HG03457 (cell line): ENCODE measurements at regions not wholly inside any gene's neighbourhood (a gene's known extent, or its start where the extent isn't known, plus 50 kb on each side); places are given as distances from the start of the nearest gene placed in this dataset.

ENCODE experiments used
- ATAC-seq: cut with Tn5 transposase; IDR thresholded peaks from one replicate; pipeline ENCODE4 v1.9.1; 2021; ENCODE audit warnings: moderate number of reproducible peaks; ENCODE audit not compliant: unreplicated experiment

GRCh38 chr2:217722883-217723472, 279.8 kb downstream of the TNS1 start:
- ATAC-seq = no peak

- no peak for ATAC-seq
Measured at GRCh38 chr2:217717646-217718045, 285.1 kb downstream of the TNS1 start.

DNA sequence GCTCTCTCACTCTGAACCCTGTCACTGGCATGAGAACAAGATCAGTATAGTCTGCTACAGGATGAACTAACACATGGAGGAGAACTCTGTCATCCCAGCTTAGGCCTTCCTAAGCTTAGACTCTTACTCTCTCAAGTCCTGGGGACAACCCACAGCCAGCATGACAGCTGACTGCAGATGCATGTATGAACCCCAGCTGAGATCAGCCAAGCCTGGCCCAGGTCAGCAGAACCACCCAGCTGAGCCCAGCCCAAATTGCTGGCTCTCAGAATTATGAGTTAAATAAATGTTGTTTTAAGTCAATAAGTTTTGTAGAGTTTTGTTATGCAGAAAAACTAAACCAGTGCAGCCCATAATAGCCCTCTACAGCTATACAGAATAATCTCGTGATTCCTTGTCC, 287.3 kb downstream of the TNS1 start:
- ATAC-seq = no peak

- ATAC-seq = no peak
Measured at GRCh38 chr2:217714287-217714751, 288.5 kb downstream of the TNS1 start.

DNA sequence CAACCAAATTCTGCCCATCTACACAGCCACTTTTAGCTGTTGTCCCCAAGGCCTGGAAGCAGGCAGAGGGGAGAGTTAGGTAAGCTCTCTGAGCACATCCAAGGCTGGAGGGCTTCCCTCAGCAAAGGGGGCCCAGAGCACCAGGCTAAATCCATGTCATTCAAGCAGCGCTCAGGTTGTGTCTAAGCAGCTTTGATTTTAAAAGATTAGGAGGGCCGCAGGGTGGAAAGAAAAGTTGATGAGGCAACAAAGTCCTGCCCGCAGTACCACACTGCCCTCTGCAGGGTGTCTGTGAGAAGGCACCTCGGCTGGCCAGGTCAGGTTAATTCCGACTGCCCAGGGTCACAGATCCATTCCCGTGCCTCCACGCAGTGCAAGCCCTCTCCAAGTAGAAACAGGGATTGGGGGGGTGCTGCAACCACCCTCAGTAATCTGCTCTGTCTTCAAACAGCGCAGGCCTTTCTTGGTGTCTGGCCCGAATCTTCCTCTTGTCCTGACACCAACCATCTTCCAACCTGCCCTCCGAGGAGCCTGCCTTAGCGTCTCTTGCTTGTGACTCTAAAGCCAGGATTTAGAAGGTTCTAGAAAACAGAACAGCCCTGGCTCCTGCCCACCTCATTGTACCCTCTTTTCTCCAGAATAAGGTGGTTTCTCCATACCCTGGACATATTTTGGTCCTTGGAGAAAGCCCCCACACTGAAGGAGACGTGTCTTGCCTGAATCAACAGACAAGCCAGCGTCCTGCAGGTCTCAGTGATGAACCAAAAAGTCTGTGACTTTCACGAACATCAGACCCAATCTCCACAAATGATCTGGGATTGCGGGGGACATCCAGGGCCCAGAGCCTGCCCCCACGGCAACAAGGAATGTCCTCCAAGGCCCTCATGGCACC, 289.2 kb downstream of the TNS1 start:
- no peak for ATAC-seq

GRCh38 chr2:217712431-217712830, 290.4 kb downstream of the TNS1 start:
- no peak for ATAC-seq

DNA sequence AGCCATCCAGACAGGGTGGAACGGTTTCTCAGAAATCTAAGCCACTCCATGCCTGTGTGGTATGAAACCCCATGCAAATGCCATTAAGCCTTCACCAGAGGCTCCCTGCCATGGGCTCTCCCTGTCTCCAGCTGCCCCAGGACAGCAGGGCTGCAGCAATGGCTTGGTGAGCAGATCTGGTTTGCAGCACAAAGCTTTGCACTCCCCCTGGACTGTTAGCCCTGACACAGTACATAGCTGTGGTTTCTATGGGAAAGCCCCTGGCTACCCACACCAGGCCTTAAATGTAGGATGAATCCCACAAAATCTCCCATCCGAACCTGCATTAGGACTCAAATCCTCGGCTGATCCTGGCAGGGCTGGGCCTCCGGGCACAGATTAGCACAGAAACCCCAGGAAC, 291.6 kb downstream of the TNS1 start:
- ATAC-seq = no peak

- no peak for ATAC-seq
Measured at GRCh38 chr2:217710211-217710765, 292.5 kb downstream of the TNS1 start.

DNA sequence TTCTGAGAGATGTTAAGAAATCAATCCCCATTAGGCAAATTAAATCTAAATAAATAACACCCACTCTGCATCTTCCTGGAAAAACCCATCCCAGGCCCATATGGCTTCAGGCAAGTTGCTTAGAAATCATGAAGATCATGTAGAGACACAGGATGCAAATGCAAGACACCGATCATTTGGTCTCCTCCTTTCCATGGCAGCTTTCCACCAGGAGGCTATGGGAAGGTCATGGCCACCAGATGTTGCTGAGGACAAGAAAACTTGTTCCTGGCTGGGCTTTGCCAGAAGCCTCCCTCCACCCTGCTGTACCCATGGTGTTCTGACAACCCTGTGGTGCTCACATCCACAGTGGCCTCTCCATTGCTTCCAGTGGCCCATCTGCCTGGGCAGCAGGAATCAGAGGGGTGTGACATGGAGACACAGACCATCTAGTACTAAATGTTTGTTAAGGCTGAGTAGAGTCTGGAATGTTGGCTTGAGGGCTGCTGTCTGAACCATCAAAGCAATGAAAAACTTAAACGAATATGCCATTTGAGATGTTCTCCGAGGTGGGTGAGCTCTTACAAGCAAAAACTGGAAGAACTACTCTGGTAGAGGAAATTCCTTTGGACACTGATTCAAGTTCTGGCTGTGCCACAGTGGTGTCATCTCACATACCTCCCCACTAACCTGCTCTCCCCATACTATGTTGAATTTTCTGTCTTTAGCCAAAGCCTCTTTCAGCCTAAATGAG, 293.2 kb downstream of the TNS1 start:
- ATAC-seq = no peak

GRCh38 chr2:217707131-217707611, 295.6 kb downstream of the TNS1 start:
- ATAC-seq = no peak

GRCh38 chr2:217706513-217706912, 296.3 kb downstream of the TNS1 start:
- no peak for ATAC-seq

DNA sequence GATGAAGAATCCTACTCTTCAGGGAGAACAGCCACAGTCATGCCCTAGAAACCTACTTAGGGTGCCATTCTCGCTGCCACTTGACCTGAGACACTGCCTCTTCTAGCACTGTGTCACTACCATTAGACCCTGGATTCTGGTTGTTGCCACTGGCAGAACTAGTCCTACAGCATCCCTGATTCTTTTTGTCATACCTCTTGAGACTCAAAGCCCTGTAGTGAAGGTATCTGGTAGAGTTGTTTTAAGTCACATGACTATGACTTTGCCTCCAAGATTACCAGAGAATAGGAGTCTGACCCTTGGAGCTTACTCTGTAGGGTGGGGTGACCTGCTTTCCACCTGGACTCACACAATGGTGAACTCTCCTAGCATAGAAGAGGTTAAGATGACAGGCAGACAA, 296.7 kb downstream of the TNS1 start:
- ATAC-seq = no peak

DNA sequence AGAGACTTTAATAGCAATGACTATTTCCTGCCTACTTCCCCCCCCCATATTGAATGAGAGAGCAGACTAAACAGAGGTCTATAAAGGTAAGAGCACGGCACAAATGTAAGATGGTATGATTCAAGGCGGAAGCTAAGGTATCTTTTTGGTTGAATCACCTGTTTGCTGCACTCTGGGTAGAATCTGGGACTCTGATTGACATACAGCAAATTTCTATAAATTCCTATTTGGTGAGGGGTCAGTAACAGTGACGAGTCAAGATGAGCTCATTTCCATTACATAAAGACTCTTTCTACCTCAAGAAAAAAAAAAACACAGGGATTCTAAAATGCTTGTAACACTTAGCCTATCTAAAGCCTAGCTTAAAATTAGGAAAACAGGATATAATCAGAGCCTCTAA, 297.3 kb downstream of the TNS1 start:
- ATAC-seq = no peak

- no peak for ATAC-seq
Measured at GRCh38 chr2:217703999-217704398, 298.8 kb downstream of the TNS1 start.

GRCh38 chr2:217703102-217703501, 299.7 kb downstream of the TNS1 start:
- ATAC-seq = no peak

GRCh38 chr2:217701622-217702021, 301.2 kb downstream of the TNS1 start:
- ATAC-seq = no peak

- no peak for ATAC-seq
Measured at GRCh38 chr2:217698691-217699090, 304.1 kb downstream of the TNS1 start.

DNA sequence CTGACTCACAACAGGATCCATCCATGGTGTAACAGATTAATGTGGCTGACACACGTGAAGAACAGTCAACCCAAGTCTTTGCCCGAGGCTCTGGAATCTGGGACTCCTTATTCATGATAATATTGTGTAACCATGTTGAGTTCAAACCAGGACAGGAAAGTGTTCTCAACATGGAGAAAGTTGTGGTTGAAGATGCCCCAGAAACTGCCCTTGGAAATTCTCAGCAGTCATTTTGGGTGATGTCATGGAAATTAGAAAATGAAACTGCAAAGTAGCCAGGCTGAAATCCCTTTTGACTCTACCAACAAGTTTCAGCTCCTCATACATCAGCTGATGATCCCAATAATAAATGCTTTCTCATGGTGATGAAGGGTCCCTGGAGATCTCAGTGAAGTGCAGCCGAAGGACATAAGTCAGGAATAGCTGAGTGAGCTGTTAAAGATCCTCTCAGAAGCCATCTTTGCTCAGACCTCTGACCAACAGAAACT, 307.7 kb downstream of the TNS1 start:
- no peak for ATAC-seq

- ATAC-seq = no peak
Measured at GRCh38 chr2:217694291-217694690, 308.5 kb downstream of the TNS1 start.

DNA sequence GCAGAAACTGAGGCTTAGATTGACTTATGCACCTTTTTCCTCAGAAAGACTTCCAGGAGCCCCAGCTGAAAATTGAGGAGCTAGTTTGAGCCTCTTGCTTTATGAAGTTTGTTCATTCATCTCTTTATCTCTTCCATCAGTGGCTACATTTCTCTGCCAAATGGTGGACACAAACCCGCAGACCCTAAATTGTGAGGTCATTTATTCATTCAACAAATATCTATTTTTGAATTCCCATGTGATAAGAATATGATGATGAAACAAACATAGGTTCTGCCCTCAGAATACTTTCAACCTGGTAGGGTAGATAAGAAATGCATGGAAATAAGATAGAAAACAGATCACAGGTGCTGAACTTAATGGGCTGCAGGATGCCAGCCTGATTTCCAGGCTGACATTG, 309.4 kb downstream of the TNS1 start:
- no peak for ATAC-seq
